Activated CD4-positive, alpha-beta T cell treated with anti-CD3 and anti-CD28 coated beads, Interleukin-2, Interleukin-6, amounts not matched to agents 100 ng/mL and 50 ng/mL, durations not matched to agents 16 hours and 8 hours (primary cell): ENCODE measurements at regions not wholly inside any gene's neighbourhood (a gene's known extent, or its start where the extent isn't known, plus 50 kb on each side); places are given as distances from the start of the nearest gene placed in this dataset.

ENCODE experiments used
- DNase-seq: peaks from one replicate; pipeline ENCODE4 v3.0.0-alpha.2; 2020

DNA sequence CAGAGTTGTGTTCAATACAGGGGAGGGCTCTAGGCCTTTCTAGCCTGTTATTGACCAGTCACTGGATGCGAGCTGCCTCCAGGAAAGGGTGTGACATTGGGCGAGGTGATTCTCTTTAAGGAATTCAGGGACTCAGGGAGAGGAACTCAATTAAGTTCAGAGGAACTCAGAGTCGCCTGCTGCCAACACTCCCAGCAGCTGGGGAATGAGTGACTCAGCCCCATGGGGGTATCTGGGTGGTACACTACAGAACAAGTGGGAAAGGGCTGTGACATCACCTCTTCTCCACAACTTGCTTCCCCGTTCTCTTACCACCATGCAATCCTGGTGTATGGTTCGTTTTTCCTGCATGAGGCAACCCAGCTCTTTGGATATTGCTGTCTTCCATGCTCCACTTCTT is 50.4 kb upstream of the CYRIA start:
- no peak for DNase-seq
